DND-41 (cell line): ENCODE measurements at regions not wholly inside any gene's neighbourhood (a gene's known extent, or its start where the extent isn't known, plus 50 kb on each side); places are given as distances from the start of the nearest gene placed in this dataset.

ENCODE experiments used
- ATAC-seq: fragments of 200-7000 bp; cut with Tn5 transposase; 3 replicates; pipeline ENCODE4 v1.9.1; 2021; ENCODE audit warnings: low read depth; ENCODE audit not compliant: insufficient read depth
- DNase-seq: peaks from one replicate; pipeline ENCODE4 v3.0.0-alpha.2; 2020
- H2AFZ ChIP-seq: 2 replicates; pipeline ENCODE4 v1.6.0; 2012; ENCODE audit warnings: low read depth, low read length
- H3K27ac ChIP-seq: 2 replicates; pipeline ENCODE4 v1.5.1; 2012; ENCODE audit warnings: low read length, inconsistent platforms
- H3K27me3 ChIP-seq: fragments of 200-600 bp; sonication (generic); 2 replicates; pipeline ENCODE4 v1.6.0; 2012; ENCODE audit warnings: low read length, mild to moderate bottlenecking, inconsistent platforms; ENCODE audit not compliant: insufficient read depth, poor library complexity
- H3K36me3 ChIP-seq: 2 replicates; pipeline ENCODE4 v1.5.1; 2012; ENCODE audit warnings: low read length, inconsistent platforms; ENCODE audit not compliant: insufficient read depth
- H3K4me1 ChIP-seq: 2 replicates; pipeline ENCODE4 v1.5.1; 2012; ENCODE audit warnings: mild to moderate bottlenecking, low read length; ENCODE audit not compliant: insufficient read depth
- H3K4me2 ChIP-seq: 2 replicates; pipeline ENCODE4 v1.6.0; 2012; ENCODE audit warnings: mild to moderate bottlenecking, moderate library complexity, low read length, inconsistent platforms; ENCODE audit not compliant: insufficient read depth
- H3K4me3 ChIP-seq, 2 experiments: fragments of 200-600 bp in 1 of 2; shearing (Covaris generic) in 1 of 2; 2 replicates each; pipeline ENCODE4 v1.5.1; 2012 to 2016; ENCODE audit warnings: inconsistent platforms in 2 of 2, low read length in 2 of 2, mild to moderate bottlenecking in 2 of 2, low read depth in 1 of 2, moderate library complexity in 1 of 2
- H3K79me2 ChIP-seq: 2 replicates; pipeline ENCODE4 v1.6.0; 2012; ENCODE audit warnings: low read length, inconsistent platforms; ENCODE audit not compliant: insufficient read depth
- H3K9ac ChIP-seq: 2 replicates; pipeline ENCODE4 v1.6.0; 2012; ENCODE audit warnings: low read depth, mild to moderate bottlenecking, inconsistent platforms, low read length, moderate library complexity
- H3K9me3 ChIP-seq: 2 replicates; pipeline ENCODE4 v1.5.1; 2012; ENCODE audit warnings: low read length, moderate library complexity, mild to moderate bottlenecking, inconsistent platforms; ENCODE audit not compliant: insufficient read depth, severe bottlenecking
- H4K20me1 ChIP-seq: 2 replicates; pipeline ENCODE4 v1.6.0; 2012; ENCODE audit warnings: low read length; ENCODE audit not compliant: insufficient read depth
- EZH2 ChIP-seq: IDR thresholded peaks from 3 replicates; pipeline ENCODE4 v1.6.1; 2012; ENCODE audit warnings: borderline replicate concordance, low read depth, mild to moderate bottlenecking, moderate library complexity, low read length, inconsistent platforms; ENCODE audit not compliant: severe bottlenecking
- TF ChIP-seq, protein P1 (sequence below): IDR thresholded peaks from 2 replicates; pipeline ENCODE4 v1.5.1; 2012; ENCODE audit warnings: borderline replicate concordance, low read length, moderate library complexity, mild to moderate bottlenecking; ENCODE audit not compliant: poor library complexity, severe bottlenecking; ENCODE audit errors: extremely low read depth

DNA sequence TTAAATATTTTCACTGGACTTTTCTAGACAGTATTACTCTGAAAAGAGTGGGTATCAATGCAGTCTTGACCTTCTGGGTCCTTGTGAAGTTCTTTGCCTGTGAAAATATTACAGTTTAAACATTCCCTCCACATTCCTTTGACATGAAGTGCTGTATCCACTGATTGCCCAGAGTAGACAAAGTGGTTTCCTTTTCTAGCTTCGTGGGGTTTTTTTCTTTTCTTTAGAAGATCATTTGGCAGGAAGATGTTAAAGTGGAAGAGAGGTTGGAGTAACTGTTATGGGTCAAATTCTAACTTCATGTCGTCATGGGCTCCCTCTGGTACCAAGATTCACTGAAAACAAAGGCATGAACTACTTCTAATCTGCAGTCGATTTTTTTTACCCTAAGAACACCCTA lies 496.9 kb downstream of the EPHA4 start:
- Histone ChIP-seq H3K79me2 (no peaks in the 10 kb centered on the region), H3K36me3 (no peaks in the 10 kb centered on the region), H3K4me3 (no peak overlapping the region), H2AFZ (no peak overlapping the region), H4K20me1 (no peaks in the 10 kb centered on the region), H3K9me3 (no peaks in the 10 kb centered on the region), H3K27me3 (no peaks in the 10 kb centered on the region), H3K4me1 (no peaks in the 10 kb centered on the region), H3K4me2 (no peak overlapping the region), H3K27ac (no peak overlapping the region), H3K9ac (no peak overlapping the region)
- ATAC-seq (no peak), DNase-seq (no peak)
- TF ChIP-seq EZH2: no peak
- TF ChIP-seq, protein P1, sequence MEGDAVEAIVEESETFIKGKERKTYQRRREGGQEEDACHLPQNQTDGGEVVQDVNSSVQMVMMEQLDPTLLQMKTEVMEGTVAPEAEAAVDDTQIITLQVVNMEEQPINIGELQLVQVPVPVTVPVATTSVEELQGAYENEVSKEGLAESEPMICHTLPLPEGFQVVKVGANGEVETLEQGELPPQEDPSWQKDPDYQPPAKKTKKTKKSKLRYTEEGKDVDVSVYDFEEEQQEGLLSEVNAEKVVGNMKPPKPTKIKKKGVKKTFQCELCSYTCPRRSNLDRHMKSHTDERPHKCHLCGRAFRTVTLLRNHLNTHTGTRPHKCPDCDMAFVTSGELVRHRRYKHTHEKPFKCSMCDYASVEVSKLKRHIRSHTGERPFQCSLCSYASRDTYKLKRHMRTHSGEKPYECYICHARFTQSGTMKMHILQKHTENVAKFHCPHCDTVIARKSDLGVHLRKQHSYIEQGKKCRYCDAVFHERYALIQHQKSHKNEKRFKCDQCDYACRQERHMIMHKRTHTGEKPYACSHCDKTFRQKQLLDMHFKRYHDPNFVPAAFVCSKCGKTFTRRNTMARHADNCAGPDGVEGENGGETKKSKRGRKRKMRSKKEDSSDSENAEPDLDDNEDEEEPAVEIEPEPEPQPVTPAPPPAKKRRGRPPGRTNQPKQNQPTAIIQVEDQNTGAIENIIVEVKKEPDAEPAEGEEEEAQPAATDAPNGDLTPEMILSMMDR: no peak

DNA sequence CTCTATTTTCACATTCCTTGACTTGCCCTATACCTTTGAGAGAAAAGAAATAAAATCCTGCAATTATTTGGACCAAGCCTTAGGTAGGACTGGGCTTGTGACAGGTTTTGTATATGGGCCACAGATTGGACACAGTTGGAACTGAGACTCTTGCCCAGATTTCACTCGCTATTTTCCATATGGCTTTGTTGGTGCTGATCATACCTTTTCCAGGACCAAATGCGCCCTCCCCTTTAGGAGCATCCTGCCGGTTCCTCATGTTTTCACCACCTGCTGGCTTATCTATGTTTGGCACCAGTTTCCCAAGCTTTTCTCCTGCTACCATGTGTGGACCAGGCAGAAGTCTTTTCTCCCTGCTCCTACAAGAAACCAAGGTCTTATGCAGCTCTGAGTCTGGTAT lies 494.9 kb downstream of the EPHA4 start:
- TF ChIP-seq EZH2: no peak
- TF ChIP-seq, protein P1: no peak
- Histone ChIP-seq H4K20me1 (no peaks in the 10 kb centered on the region), H3K36me3 (no peaks in the 10 kb centered on the region), H3K4me1 (no peaks in the 10 kb centered on the region), H3K4me3 (no peak overlapping the region), H3K4me2 (no peak overlapping the region), H2AFZ (no peak overlapping the region), H3K9ac (no peak overlapping the region), H3K79me2 (no peaks in the 10 kb centered on the region), H3K9me3 (no peaks in the 10 kb centered on the region), H3K27me3 (no peaks in the 10 kb centered on the region), H3K27ac (no peak overlapping the region)
- ATAC-seq: no peak
- DNase-seq: no peak

DNA sequence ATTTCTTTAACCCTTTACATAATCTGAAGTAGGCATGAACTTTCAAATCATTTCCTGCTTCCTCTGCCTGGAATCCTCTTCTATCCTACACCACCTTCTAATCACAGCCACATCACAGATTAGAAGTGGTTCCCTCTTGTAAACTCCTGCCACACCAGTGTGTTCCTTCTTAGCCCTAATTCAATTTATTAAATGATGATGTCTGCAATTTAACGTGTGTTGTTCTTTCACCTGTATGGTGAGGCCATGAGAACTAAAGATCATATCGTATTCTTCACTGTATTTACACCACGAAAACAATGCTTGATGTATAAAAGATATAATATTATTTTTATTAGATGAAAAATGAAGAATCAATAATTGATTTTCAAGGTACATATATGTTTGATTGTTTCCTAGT lies 494.3 kb downstream of the EPHA4 start:
- no peaks in the 10 kb centered on the region for H3K4me1 ChIP-seq
- no peak for TF ChIP-seq EZH2
- TF ChIP-seq, protein P1: no peak
- H3K9me3 ChIP-seq: no peaks in the 10 kb centered on the region
- no peaks in the 10 kb centered on the region for H3K27me3 ChIP-seq
- no peak for DNase-seq
- H3K36me3 ChIP-seq: no peaks in the 10 kb centered on the region
- no peak overlapping the region for H3K4me2 ChIP-seq
- H2AFZ ChIP-seq: no peak overlapping the region
- no peak overlapping the region for H3K9ac ChIP-seq
- no peaks in the 10 kb centered on the region for H3K79me2 ChIP-seq
- no peaks in the 10 kb centered on the region for H4K20me1 ChIP-seq
- no peak overlapping the region for H3K4me3 ChIP-seq
- H3K27ac ChIP-seq: no peak overlapping the region
- no peak for ATAC-seq

DNA sequence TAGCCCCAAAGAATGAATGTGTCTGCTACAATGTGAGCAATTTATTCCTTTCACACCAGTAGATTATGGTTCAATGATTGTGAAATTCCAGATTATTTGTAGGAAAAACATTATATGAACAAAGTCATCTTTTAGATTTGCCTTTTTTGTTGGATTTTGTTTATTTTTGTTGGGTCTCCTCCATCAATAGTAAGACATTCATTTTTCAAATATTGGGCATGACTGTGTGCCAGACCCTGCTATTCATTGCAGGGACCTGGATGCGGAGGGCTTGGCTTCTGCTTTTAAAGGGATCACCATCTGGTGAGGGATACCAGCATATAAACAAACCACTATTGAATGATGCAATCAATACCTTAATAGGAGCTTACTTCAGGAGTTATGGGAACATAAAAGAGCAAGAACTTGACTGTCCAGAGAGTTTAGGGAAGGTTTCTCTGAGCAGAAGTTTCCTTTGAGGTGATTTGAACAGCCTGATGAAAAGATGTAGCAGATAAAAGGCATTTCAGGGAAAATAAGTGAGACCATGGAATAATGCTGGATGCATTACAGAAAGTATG lies 486.7 kb downstream of the EPHA4 start:
- TF ChIP-seq, protein P1: no peak
- no peaks in the 10 kb centered on the region for H3K36me3 ChIP-seq
- H3K4me3 ChIP-seq: no peak overlapping the region
- no peak overlapping the region for H3K4me2 ChIP-seq
- no peaks in the 10 kb centered on the region for H3K79me2 ChIP-seq
- no peak overlapping the region for H3K9ac ChIP-seq
- H3K9me3 ChIP-seq: no peaks in the 10 kb centered on the region
- ATAC-seq (no peak), DNase-seq (no peak)
- no peak overlapping the region for H2AFZ ChIP-seq
- no peak overlapping the region for H3K27ac ChIP-seq
- H4K20me1 ChIP-seq: no peaks in the 10 kb centered on the region
- no peaks in the 10 kb centered on the region for H3K4me1 ChIP-seq
- H3K27me3 ChIP-seq: no peaks in the 10 kb centered on the region
